Parathyroid adenoma (tissue), 2 donors: ENCODE measurements at regions not wholly inside any gene's neighbourhood (a gene's known extent, or its start where the extent isn't known, plus 50 kb on each side); places are given as distances from the start of the nearest gene placed in this dataset.

Source experiments
- H2AFZ ChIP-seq: fragments of 300-600 bp; sonication (generic); one replicate; pipeline ENCODE4 v1.7.0; 2017; ENCODE audit warnings: antibody characterized with exemption, mild to moderate bottlenecking
- H3K27ac ChIP-seq: fragments of 300-600 bp; sonication (generic); one replicate; pipeline ENCODE4 v1.7.0; 2017
- H3K27me3 ChIP-seq: fragments of 300-600 bp; sonication (generic); one replicate; pipeline ENCODE4 v1.7.0; 2017; ENCODE audit warnings: low read length; ENCODE audit not compliant: control insufficient read depth, insufficient read depth
- H3K36me3 ChIP-seq: fragments of 300-600 bp; sonication (generic); one replicate; pipeline ENCODE4 v1.7.0; 2017; ENCODE audit warnings: low read length; ENCODE audit not compliant: control insufficient read depth, insufficient read depth
- H3K4me1 ChIP-seq: fragments of 300-600 bp; sonication (generic); one replicate; pipeline ENCODE4 v1.7.0; 2017; ENCODE audit warnings: control low read depth
- H3K4me2 ChIP-seq: fragments of 300-600 bp; sonication (generic); one replicate; pipeline ENCODE4 v1.7.0; 2017; ENCODE audit warnings: low read length
- H3K4me3 ChIP-seq: fragments of 300-600 bp; sonication (generic); one replicate; pipeline ENCODE4 v1.7.0; 2017; ENCODE audit warnings: low read depth, low read length
- H3K79me2 ChIP-seq: fragments of 300-600 bp; sonication (generic); one replicate; pipeline ENCODE4 v1.7.0; 2017; ENCODE audit warnings: control low read depth
- H3K9ac ChIP-seq: fragments of 300-600 bp; sonication (generic); one replicate; pipeline ENCODE4 v1.7.0; 2017; ENCODE audit warnings: mild to moderate bottlenecking
- H3K9me3 ChIP-seq: fragments of 300-600 bp; sonication (generic); one replicate; pipeline ENCODE4 v1.7.0; 2017; ENCODE audit warnings: low read length; ENCODE audit not compliant: control insufficient read depth
- CTCF ChIP-seq: fragments of 300-600 bp; sonication (generic); IDR thresholded peaks from one replicate; pipeline ENCODE4 v1.7.0; 2017; ENCODE audit warnings: antibody characterized with exemption, mild to moderate bottlenecking
- donor health status: primary hyperparathyroidism.

GRCh38 chr3:144523396-144523795, 551.8 kb downstream of the DIPK2A start:
- no peak overlapping the region for H3K9ac ChIP-seq
- TF ChIP-seq CTCF, result no peak
- no peaks in the 10 kb centered on the region for H3K9me3 ChIP-seq
- no peaks in the 10 kb centered on the region for H3K36me3 ChIP-seq
- H3K27ac ChIP-seq, result no peak overlapping the region
- H3K4me2 ChIP-seq, result no peak overlapping the region
- no peak overlapping the region for H3K4me3 ChIP-seq
- H2AFZ ChIP-seq, result no peak overlapping the region
- H3K27me3 ChIP-seq, result no peaks in the 10 kb centered on the region
- peaks cover 14% of the 10 kb centered on the region for H3K4me1 ChIP-seq
- H3K79me2 ChIP-seq, result no peaks in the 10 kb centered on the region

GRCh38 chr3:144524531-144524930, 552.9 kb downstream of the DIPK2A start:
- Histone ChIP-seq H3K36me3 (no peaks in the 10 kb centered on the region), H2AFZ (no peak overlapping the region), H3K27ac (no peak overlapping the region), H3K9ac (no peak overlapping the region), H3K27me3 (no peaks in the 10 kb centered on the region), H3K4me3 (no peak overlapping the region), H3K9me3 (no peaks in the 10 kb centered on the region), H3K4me2 (no peak overlapping the region), H3K79me2 (no peaks in the 10 kb centered on the region), H3K4me1 (peaks cover 16% of the 10 kb centered on the region)
- no peak for TF ChIP-seq CTCF

GRCh38 chr3:144529566-144529965, 557.9 kb downstream of the DIPK2A start:
- Histone ChIP-seq H3K4me2 (no peak overlapping the region), H3K9me3 (no peaks in the 10 kb centered on the region), H3K9ac (no peak overlapping the region), H3K4me1 (peaks cover 3% of the 10 kb centered on the region), H3K27me3 (no peaks in the 10 kb centered on the region), H3K36me3 (no peaks in the 10 kb centered on the region), H2AFZ (no peak overlapping the region), H3K4me3 (no peak overlapping the region), H3K79me2 (no peaks in the 10 kb centered on the region), H3K27ac (no peak overlapping the region)
- TF ChIP-seq CTCF, result no peak

GRCh38 chr3:144544871-144545270, 573.2 kb downstream of the DIPK2A start:
- Histone ChIP-seq H3K4me3 (no peak overlapping the region), H3K27me3 (no peaks in the 10 kb centered on the region), H3K9me3 (no peaks in the 10 kb centered on the region), H3K9ac (no peak overlapping the region), H3K79me2 (no peaks in the 10 kb centered on the region), H2AFZ (no peak overlapping the region), H3K4me2 (no peak overlapping the region), H3K27ac (no peak overlapping the region), H3K4me1 (no peaks in the 10 kb centered on the region), H3K36me3 (no peaks in the 10 kb centered on the region)
- no peak for TF ChIP-seq CTCF

GRCh38 chr3:144546539-144546938, 574.9 kb downstream of the DIPK2A start:
- H2AFZ ChIP-seq, result peak overlapping the region; percentile 20
- no peaks in the 10 kb centered on the region for H3K36me3 ChIP-seq
- no peak overlapping the region for H3K27ac ChIP-seq
- H3K4me3 ChIP-seq, result no peak overlapping the region
- H3K4me1 ChIP-seq, result no peaks in the 10 kb centered on the region
- no peak for TF ChIP-seq CTCF
- no peaks in the 10 kb centered on the region for H3K27me3 ChIP-seq
- no peak overlapping the region for H3K9ac ChIP-seq
- H3K4me2 ChIP-seq, result no peak overlapping the region
- no peaks in the 10 kb centered on the region for H3K9me3 ChIP-seq
- no peaks in the 10 kb centered on the region for H3K79me2 ChIP-seq
